Fibroblast of gingiva (primary cell): ENCODE measurements at regions not wholly inside any gene's neighbourhood (a gene's known extent, or its start where the extent isn't known, plus 50 kb on each side); places are given as distances from the start of the nearest gene placed in this dataset.
A peak's percentile ranks its signal among the peaks of the same experiment; 100 is the strongest.

Experiments
- DNase-seq: peaks from one replicate; pipeline ENCODE4 v3.0.0-alpha.2; 2011; ENCODE audit warnings: low read depth

DNA sequence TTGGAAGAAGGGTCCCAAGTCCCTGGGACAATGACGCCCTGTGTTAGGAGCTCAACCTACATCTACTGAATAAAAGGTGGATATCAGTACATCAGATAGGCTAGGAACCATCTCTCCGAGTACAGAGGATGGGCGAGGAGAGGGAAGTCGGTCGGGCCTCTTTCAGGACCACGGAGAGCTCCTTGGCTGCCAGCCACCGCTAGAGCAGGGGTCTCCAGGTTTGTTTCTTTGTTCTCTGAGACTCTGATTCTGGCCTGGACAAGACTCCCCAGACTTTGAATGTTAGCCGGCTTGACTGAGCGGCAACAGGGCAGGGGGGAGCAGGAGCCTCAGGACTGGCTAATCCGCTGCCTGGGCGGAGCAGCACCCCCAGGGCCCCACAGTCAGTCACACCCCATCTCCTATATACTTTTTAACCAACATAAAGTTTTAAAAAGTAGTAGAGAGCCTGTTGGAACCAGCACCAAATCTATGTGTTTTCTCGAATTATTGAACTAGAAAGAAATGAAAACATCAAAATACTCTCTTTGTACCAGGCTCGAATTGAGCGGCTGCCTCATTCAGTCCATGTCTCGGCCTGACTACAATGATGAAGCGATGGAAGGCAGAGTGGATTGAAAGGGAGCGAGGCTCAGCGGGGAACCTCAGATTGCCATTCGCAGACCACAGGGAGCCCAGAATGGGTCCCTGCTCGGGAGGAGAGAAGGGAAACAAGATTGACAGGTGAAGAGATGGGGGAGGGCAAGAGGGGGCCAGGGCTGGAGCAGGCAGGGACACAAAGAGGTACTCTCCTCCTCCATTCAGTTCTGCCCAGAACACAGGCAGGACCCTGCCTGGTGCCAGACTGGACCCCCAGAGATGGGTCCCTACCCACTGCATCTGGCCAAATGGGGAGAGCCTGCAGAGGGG, 131.6 kb downstream of the TPRA1 start:
- DNase-seq = no peak

DNA sequence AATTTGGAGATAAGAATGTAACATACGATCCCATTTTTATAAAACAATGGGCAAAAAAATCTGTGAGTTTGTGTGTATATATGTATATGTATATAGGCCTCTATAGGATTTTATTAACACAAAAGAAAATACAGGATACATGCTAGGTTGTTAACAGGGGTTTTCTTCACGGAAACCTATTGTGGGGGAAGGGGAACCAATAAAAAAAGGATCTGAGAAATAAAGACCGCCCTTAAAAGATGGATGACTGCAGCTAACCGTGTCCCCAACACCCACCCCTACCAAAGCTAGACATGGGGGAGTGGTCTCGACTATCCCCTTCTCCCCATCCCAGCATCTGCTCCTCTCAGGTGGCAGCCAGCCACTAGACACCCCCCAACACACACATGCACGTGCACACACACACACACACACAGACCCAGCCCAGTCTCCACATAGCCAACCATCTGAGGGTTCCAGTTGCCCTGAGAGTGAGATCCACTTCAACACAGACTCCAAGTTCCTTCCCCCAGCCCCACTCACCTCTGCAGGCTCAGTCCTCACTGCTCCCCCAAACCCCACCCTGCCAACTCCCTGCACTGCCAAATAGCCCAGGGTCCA, 132.9 kb downstream of the TPRA1 start:
- no peak for DNase-seq

DNA sequence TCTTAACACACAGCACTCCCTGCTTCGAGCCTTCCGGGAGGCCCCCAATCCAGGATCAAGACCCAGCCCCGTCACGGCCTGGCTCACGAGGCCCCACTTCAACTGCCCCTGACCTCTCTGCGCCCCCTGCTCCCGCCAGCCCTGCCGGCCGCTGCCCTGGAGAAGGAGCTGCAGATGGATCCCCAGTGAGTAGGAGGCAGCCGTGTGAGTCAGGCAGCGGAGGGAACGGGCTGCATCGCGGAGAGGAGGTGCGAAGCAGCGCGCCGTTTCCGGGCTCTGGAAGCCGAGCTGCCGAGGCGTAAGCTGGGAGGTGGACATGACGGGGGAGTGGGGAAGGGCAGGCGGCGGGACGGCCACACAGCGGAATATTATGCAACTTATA, 133.4 kb downstream of the TPRA1 start:
- DNase-seq = no peak

DNA sequence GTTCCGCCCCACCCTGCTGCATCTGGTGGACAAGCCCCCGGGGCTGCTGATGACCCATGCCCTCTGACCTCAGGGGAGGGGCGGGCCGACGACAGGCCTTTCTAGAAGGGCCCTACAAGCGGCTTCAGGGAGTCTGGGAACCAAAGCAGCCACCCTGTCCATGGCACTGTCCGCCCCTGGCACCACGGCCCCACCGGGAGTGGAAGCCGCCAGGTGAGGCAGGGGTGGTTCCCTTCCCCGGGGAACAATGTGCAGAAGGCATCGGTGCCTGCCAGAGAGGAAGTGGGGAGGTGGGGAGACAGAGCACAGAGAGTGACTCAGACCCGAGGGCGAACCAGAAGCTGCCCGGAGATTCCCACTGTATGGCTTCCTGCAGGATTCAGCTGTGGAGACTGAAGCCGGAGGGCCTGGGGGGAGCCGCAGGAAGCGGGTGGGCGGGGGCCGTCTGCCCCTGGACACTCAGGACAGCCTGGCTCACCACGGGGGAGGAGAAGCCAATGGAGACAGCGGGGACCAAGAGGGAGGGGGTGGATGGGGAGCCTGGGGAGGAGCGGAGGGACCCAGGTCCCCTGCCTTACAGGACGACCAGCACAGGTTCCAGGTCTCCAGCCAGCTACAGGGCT, 134.0 kb downstream of the TPRA1 start:
- DNase-seq = no peak

DNA sequence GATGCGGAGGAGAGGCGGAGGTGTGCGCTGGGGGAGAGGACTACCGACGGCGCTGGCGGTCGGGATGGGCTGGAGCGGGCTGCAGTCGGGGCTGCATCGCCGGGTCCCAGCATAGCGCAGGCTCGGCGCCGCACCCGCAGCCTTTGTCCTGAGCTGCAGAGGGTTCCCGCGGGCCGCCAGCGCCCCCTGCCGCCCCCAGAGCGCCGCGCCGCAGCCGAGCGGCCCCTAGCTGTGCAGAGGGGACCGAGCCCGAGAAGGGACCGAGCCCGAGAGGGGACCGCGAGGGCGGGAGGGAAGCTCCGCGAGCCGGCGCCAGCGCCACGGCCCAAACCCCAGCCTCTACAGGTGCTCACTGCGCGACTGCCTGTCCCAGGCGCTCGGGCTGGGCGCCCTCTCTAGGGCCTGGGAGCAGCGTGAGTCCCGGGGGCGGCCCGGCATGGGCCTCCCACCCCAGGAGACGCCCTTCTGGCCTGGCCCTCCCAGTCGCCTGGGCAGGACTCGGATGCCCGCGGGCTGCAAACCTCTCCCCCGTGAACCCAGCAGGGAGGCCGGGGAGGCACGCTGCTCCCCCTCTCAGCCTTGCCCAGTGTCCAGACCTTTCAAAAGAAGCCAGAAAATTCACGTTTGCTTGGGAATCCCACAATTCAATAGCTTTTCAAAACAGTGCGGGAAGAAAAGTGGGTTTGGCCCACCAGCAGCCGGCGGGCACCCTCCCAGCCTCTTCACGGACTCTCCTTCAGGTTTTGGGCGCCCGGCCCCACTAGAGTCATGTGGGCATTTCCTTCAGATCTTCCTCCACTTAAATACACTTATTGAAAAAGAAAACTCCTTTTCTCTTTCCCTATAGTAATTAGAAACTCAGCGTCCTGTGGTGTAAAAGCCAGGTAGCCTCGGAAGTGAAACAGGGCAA, 134.7 kb downstream of the TPRA1 start:
- DNase-seq = peak; percentile 28

DNA sequence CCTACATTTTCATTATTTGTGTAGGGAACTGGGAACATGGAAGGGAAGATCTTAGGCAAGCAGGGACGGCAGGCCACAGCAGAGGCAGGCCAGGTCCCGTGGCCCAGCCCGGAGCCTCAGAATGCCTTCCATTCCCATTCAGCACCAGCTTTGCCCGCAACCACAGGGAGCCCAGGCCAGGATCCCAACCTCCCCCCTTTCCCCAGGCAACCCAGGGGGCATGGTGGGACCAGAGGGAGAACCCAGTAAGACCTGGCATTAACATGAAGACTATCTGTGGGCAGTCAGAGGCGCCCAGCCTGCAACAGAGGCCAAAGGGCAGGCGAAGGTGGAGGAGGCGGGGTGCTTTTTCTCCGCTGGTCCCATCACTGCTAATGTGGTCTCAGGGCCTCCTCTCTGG, 135.6 kb downstream of the TPRA1 start:
- no peak for DNase-seq

DNA sequence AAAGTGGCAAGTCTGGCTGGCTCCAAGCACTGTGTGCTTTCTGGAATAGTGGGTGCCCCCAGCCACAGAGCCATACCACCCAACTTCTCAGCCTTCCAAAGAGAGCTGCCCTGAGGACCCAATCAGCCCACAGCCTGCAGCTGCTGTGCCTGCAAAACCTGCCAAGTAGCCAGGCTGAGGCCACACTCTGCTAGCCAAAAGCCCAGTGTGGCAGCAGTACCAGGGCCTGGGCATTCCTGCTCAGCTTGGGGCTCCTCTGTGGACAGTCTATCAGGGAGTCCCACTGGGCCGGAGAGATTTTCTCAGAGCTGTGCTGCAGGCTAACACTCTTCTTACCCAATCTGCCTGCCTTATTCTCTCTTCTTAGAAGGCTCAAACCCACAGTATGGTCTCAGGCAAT, 136.5 kb downstream of the TPRA1 start:
- DNase-seq = no peak

DNA sequence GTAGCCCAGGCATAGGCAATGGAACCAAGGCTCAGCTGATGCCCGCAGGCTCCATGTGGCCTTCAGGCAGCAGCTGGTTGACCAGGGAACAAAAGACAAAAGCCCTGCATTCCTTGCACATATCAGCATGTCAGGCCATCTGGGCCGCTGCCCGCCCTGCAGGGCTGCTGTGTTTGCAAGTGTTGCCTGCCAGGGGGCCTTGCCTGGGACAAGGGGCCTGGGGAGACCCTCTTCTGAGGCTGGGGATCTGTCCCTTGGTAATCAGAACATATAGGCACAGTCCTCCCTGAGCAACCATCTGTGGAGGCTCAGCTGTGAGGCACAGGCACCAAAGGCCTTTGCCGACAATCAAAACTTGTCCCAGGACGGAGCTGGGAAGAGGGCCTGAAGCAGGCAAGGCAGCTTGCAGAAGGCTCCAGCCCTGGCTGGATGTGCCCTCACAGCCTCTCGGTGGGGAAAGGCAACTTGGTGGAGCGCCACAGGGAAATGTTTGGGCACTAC, 138.2 kb downstream of the TPRA1 start:
- no peak for DNase-seq

DNA sequence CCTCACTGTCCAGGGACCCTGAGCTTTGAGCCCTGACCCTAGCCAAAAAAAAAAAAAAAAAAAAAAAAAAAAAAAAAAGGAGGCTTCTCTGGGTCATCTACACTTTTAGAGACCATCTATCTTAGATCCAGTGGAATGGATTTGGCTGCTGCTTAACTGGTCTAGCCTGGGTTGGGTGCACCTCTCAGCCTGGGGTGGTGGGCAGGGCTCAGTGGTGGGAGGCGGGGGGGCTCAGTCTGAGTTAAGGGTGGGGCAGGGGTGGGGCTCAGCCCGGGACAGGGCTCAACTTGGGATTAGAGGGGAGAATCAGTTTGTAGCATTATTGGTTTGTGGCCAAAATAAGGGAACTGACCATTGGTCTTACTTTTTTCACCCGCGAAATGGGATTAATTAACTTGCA, 139.2 kb downstream of the TPRA1 start:
- DNase-seq = no peak

DNA sequence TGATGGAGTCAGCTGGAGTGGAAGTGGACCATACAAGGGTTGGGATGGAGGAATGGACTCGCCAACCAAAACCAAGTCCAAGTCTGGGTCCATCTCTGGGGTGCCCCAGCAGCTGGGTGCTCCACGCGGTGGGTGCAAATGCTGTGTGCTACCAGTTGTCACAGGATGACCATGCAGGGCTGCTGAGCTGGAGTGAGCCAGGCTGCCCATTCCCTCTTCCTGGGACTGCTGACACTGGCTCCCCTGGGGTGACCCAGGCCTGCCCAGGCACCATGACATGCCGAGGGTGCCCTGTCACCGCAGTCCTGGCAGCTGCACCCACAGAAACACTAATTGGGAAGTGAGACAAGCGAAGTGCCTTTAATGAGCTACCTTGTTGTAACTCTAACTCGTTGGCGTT, 140.2 kb downstream of the TPRA1 start:
- no peak for DNase-seq

DNA sequence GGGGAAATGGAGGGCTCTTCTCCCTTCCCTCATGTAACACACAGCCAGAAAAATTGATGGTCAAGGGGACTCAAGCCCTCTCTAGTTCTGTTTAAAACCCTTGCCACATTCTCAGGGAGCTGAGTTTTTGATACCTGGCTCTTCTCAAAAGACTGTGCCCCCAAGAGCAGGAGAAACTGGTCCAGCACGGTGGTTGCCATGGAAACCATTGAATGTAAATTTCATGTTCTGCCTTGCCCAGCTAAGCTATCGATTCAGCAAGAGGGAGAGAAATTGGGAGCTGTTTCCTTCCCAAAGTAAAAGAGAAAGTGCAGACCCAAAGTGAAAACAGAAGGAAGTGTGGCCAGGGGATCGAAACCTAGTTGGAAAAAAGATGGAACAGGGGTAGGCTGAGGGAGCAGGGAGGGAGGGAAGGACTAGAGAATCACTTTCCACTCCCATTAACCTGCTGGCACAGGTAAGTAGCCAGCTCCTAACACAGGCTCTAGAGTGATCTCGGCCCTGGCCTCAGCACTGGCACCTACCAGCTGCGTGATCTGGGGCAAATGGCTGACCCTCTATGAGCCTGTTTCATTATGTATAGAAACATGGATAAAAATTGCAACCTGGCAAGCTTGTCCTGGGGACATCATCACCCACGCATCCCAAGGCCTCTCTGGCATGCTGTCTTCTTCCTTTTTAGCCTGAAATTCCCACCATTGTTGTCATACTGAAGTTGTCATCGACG, 140.9 kb downstream of the TPRA1 start:
- DNase-seq = no peak

DNA sequence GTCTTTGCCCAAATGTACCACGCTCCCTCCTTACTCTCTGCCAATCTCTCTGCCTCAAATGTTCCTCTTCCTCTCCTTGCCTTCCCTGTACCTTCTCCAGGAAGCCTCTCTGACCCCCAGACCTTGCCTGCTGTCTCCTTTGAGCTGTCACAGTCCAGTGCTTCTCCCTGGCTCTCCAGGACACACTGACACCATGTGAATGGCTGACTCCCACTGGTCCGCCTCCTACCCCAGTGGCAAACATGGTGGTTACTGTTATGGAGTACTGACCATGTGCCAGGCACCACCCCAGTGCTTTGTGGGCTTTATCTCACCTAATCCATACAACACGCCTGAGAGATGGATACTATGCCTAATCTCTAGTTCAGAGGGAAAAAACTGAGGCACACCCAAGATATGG, 141.9 kb downstream of the TPRA1 start:
- DNase-seq = no peak

DNA sequence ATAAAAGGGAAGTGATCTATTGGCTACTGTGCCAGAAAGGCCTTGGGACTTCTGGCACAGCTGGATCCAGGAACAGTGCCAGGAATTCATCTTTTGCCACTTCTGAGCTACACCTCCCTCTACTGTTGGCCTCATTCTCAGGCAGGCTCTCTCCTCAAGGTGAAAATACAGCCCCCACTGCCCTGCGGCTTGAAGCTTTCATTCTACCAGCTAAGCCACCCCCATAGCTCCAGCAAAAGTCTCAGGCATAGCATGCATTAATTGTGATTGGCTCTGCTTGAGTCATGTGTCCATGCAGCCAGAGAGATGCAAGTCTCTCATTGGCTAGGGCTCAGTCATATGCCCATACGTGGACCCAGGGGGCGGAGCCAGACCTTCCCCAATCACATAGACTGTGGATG, 142.4 kb downstream of the TPRA1 start:
- DNase-seq = no peak

DNA sequence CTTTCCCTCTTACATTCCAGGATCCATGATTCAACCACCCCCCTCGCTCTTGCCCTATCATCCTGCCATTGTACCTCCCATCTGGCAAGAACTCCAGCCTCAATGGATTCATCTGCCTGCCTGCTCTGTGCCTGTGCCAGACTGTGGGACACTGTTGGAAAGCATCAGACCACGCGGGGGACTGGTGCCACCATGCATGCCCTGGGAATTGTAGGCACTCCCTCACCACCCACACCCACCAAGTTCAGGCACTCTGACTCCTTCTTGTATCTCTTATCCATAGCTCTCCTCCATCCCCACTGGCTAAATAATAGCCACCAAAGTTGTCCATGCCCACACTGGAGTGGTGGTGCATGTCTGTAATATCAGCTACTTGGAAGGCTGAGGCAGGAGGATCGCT, 143.8 kb downstream of the TPRA1 start:
- no peak for DNase-seq

DNA sequence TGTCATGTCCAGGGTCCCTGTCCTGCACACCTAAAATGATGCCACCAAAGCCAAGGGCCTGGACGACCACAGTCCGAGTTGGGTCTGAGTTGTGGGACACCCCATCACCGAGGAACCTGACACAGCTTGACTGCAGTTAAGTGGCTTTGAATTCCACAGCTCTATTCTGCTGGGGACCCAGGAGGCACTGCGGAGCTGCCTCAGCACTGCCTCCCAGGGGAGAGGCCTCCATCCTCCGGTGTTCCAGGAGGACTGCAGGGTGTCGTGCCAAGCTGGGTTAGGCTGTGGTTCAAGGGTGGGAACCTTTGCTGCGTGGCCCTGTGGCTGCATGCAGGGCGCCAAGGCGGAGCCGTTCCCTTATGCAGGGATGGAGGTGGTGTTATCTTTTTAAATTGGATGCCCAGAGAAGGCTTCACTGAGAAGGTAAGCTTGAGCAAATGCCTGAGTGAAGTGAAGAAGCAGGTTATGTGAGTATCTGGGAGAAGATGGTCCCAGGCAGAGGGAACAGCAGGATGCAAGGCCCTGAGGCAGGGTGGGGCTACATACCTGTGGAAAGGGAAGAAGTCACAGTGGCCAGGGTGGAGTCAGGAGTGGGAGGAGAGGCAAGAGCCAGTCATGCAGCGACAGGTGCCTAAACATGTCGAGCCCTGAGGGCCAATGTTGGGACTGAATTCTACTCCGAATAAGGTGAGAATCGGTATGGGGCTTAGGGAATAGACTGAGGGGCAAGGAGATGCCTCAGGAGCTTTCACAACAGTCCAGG, 144.8 kb downstream of the TPRA1 start:
- no peak for DNase-seq

DNA sequence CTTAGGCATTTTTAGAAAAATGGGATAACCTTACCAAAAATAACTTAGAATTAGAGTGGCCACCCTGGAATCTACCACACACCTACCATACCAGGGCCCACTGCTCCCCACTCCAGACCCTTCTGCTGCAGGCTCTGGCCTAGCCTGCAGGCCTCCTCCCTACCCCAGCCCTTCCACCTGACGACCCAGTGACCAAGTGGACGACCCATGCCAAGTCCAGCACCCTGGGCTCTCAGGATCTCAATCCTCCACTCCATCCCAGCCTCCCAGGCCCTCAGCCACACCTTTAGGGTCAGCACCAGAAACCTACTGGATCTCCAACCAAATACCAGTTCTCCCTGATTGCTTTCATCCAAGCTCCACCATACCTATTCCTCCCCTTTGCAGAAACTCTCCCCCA, 145.8 kb downstream of the TPRA1 start:
- no peak for DNase-seq

DNA sequence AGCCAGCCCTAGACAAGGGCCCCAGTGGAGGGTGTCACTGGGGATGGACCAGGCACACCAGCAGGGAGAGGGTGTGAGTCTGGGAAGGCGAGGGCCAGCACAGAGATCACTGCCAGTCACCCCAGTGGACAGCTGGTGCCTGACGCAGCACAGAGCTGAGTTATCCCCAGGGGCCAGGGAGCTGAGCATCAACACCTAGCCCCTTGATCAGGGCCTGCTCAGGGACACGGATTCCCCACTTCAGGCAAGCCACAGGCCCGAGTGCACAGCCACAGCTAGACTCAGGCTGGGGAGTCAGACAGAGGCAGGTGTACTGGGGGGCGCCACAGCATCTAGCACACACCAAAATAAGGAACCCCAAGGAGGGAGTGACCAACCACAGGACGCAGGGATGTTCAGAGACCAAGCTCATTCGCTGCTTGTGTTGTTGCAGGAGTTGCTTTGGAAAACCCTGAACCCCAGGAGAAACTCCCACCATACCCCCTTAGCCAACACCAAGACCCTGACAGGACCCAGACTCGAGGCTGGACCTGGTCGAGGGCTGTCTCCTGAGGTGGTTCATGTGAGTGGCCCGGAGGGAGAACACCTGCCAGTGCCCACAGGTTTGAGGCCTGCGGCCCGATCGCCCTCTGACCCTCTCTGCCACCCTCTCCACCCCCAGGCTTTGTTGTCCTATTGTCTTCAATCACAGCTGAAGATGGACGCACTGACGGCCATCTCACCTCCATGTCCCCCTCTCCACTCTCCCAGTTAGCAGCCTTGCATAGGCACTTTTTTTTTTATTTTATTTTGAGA, 146.8 kb downstream of the TPRA1 start:
- no peak for DNase-seq

DNA sequence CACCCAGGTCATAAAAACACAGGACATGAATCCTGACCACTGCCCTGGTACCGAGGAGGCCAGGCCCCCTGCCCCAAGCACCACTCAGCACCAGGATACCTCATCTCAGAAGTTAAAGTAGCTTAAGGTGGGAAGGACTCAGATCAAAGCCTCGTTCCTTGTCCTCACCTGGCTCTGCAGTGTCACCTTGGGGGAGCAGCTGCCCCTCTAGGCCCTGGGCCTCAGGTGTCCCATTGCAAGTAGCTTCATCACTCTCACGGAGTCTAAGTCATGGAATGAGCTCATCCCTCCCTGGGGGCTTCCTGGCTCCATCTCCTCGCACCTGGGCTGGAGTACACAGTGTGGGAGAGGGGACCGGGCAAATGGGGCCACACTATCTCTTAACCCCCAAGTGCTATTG, 148.0 kb downstream of the TPRA1 start:
- no peak for DNase-seq

DNA sequence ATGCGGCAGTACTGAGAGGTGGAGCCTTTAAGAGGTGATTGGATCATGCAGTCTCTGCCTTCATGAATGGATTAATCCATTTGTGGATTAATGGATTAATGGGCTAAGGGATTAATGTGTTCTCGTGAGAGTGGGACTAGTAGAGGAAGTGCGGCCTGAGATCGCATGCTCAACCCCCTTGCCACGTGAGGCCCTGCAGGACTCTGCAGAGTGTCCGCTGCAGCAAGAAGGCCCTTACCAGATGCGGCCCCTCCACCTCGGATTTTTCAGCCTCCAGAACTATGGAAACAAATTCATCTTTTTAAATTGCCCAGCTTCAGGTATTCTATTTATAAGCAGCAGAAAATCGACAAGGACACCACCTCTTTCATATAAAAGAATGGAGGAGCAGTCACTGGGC, 148.8 kb downstream of the TPRA1 start:
- no peak for DNase-seq

DNA sequence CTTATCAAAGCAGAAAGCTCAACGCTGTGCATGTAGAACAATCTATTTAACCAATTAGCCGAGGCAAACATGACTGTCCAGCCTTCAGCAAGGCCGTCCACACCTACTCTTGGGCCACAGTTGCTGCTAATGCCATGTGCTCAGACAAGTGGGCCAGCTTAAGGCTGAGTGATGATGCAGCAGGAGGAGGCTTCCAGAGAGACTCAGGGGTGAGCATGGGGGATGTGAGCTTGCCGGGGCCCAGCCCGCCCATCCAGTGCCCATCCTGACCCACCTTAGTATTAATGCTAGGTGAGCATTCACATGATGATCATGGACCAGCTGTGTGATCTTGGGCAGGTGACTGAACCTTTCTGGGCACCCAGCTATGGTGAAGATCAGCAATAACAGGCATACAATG, 150.1 kb downstream of the TPRA1 start:
- DNase-seq = no peak
